B cell (primary cell): ENCODE measurements at regions not wholly inside any gene's neighbourhood (a gene's known extent, or its start where the extent isn't known, plus 50 kb on each side); places are given as distances from the start of the nearest gene placed in this dataset.

ENCODE experiments used
- ATAC-seq: fragments of 200-7000 bp; cut with Tn5 transposase; one replicate; pipeline ENCODE4 v1.10.0; 2021; ENCODE audit warnings: low read depth, mild to moderate bottlenecking, moderate number of reproducible peaks, moderate library complexity
- CTCF ChIA-PET: fragments of 350-600 bp; sonication (Branson Sonifier 250); formaldehyde crosslinking; loops from one replicate; lab custom pipeline; 2021; ENCODE audit warnings: antibody characterized with exemption, inconsistent platforms; lab: Charles Lee
- POLR2A ChIA-PET: fragments of 350-600 bp; sonication (Branson Sonifier 250); formaldehyde crosslinking; loops from one replicate; lab custom pipeline; 2021; ENCODE audit warnings: antibody characterized with exemption; lab: Charles Lee
- DNase-seq: peaks from one replicate; pipeline ENCODE4 v3.0.0; 2013
- H2AFZ ChIP-seq: 2 replicates; pipeline ENCODE4 v1.6.1; 2012; ENCODE audit warnings: mild to moderate bottlenecking, low read depth, low read length; ENCODE audit not compliant: insufficient read depth, poor library complexity, severe bottlenecking
- H3K27ac ChIP-seq, 2 donors: 1 replicate in 1 of 2; 2 replicates in 1 of 2; pipeline ENCODE4 v1.5.1; 2012 to 2013; ENCODE audit warnings: low read length in 2 of 2, mild to moderate bottlenecking in 2 of 2, moderate library complexity in 1 of 2
- H3K27me3 ChIP-seq, 4 experiments: fragments of 200-600 bp in 1 of 4; sonication (generic) in 1 of 4; replicated peaks in 1 of 4; 1 replicate in 2 of 4; 2 replicates in 2 of 4; pipeline versions ENCODE4 v1.6.1 to v1.7.0; 2013 to 2016; ENCODE audit warnings: low read length in 3 of 4, mild to moderate bottlenecking in 2 of 4, mixed read lengths in 1 of 4, moderate library complexity in 1 of 4; ENCODE audit not compliant: insufficient read depth in 4 of 4, control insufficient read depth in 3 of 4; ENCODE audit errors: control extremely low read depth in 1 of 4
- H3K36me3 ChIP-seq, 2 experiments: replicated peaks in 1 of 2; 1 replicate in 1 of 2; 2 replicates in 1 of 2; pipeline versions ENCODE4 v1.6.1 to v1.7.1; 2013; ENCODE audit warnings: low read length in 1 of 2; ENCODE audit not compliant: insufficient read depth in 2 of 2, control insufficient read depth in 1 of 2; ENCODE audit errors: control extremely low read depth in 1 of 2, extremely low read depth in 1 of 2
- H3K4me1 ChIP-seq, 2 donors: fragments of 200-600 bp in 1 of 2; sonication (generic) in 1 of 2; 1 replicate in 1 of 2; 2 replicates in 1 of 2; pipeline versions ENCODE4 v1.5.1 to v1.6.1; 2013 to 2017; ENCODE audit warnings: low read length in 2 of 2; ENCODE audit not compliant: control insufficient read depth in 2 of 2, insufficient read depth in 2 of 2
- H3K4me2 ChIP-seq: replicated peaks from 2 replicates; pipeline ENCODE3; 2012; ENCODE audit warnings: mild to moderate bottlenecking, low read depth, low read length; ENCODE audit not compliant: poor library complexity, severe bottlenecking
- H3K4me3 ChIP-seq, 5 experiments: fragments of 200-600 bp in 1 of 5; sonication (generic) in 1 of 5; 1 replicate in 3 of 5; 2 replicates in 2 of 5; pipeline versions ENCODE4 v1.5.1 to v1.7.0; 2011 to 2016; ENCODE audit warnings: low read length in 4 of 5, mild to moderate bottlenecking in 4 of 5, low read depth in 2 of 5, control low read depth in 1 of 5, moderate library complexity in 1 of 5; ENCODE audit not compliant: insufficient read depth in 1 of 5; ENCODE audit errors: control extremely low read depth in 1 of 5, extremely low read depth in 1 of 5
- H3K79me2 ChIP-seq: fragments of 200-600 bp; sonication (generic); one replicate; pipeline ENCODE4 v1.6.0; 2016; ENCODE audit warnings: low read length; ENCODE audit not compliant: control insufficient read depth, insufficient read depth
- H3K9ac ChIP-seq: fragments of 200-600 bp; sonication (generic); 2 replicates; pipeline ENCODE4 v1.6.1; 2017; ENCODE audit warnings: mild to moderate bottlenecking, low read length, moderate library complexity
- H3K9me3 ChIP-seq, 3 donors: one replicate each; pipeline versions ENCODE4 v1.6.1 to v1.7.1; 2013; ENCODE audit warnings: low read length in 2 of 3; ENCODE audit not compliant: control insufficient read depth in 2 of 3, insufficient read depth in 1 of 3; ENCODE audit errors: control extremely low read depth in 1 of 3
- H4K20me1 ChIP-seq: 2 replicates; pipeline ENCODE4 v1.6.0; 2012; ENCODE audit warnings: mild to moderate bottlenecking, low read length; ENCODE audit not compliant: insufficient read depth, control insufficient read depth, poor library complexity, severe bottlenecking
- H3K27ac Mint-ChIP-seq: one replicate; pipeline ENCODE4 v1.8.0; 2021; ENCODE audit warnings: mixed read lengths
- H3K27me3 Mint-ChIP-seq: one replicate; pipeline ENCODE4 v1.8.0; 2021; ENCODE audit warnings: mixed read lengths
- H3K4me1 Mint-ChIP-seq: one replicate; pipeline ENCODE4 v1.8.0; 2021; ENCODE audit warnings: mixed read lengths
- H3K4me3 Mint-ChIP-seq: one replicate; pipeline ENCODE4 v1.8.0; 2021; ENCODE audit warnings: mixed read lengths
- H3K9me3 Mint-ChIP-seq: one replicate; pipeline ENCODE4 v1.8.0; 2022; ENCODE audit warnings: mixed read lengths; ENCODE audit not compliant: insufficient read depth
- EZH2 ChIP-seq: IDR thresholded peaks from 2 replicates; pipeline ENCODE4 v1.6.1; 2012; ENCODE audit warnings: borderline replicate concordance, low read depth, mild to moderate bottlenecking, moderate library complexity, low read length; ENCODE audit not compliant: insufficient read depth, poor library complexity, severe bottlenecking
- WGBS: methylation state at CpG from one replicate; pipeline ENCODE4 v1.1.5; 2013; ENCODE audit warnings: missing lambda C conversion rate; ENCODE audit not compliant: insufficient coverage; 5-methylcytosine and 5-hydroxymethylcytosine counted together
- intact Hi-C: fragments of 100-400 bp; cut with micrococcal nuclease; formaldehyde crosslinking; loops from one replicate; pipeline ENCODE4 v1.10.0; 2022
- TF ChIP-seq, protein P1 (sequence below): fragments of 200-600 bp; IDR thresholded peaks from one replicate; pipeline ENCODE4 v1.8.0; 2022; ENCODE audit warnings: antibody characterized with exemption, mild to moderate bottlenecking

DNA sequence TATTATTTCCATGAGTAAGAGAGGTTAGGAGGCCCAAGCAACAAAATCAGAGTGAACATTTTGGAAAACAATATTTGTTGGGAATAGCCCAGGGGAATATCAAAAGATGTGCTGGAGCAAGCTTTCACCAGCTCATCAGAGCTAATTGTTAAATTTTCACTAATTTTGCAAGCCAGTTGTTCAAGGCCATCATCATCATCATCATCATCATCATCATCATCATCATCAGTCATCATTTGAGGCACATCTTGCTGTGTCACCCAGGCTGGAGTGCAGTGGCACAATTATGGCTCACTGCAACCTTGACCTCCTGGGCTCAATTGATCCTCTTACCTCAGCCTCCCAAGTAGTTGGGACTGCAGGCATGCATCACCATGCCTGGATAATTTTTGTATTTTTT is 350.5 kb upstream of the MEF2C start:
- H3K27ac ChIP-seq, result no peak overlapping the region
- peaks cover 0 to 9% of the 10 kb centered on the region in 2 donors for H3K4me1 ChIP-seq
- peaks cover 14% of the 10 kb centered on the region for H3K4me1 Mint-ChIP-seq
- no peaks in the 10 kb centered on the region for H3K36me3 ChIP-seq
- no peak overlapping the region for H3K4me2 ChIP-seq
- no peak for ATAC-seq
- no peak for DNase-seq
- no peaks in the 10 kb centered on the region for H3K27me3 ChIP-seq
- H3K27ac Mint-ChIP-seq, result no peak overlapping the region
- H3K79me2 ChIP-seq, result no peaks in the 10 kb centered on the region
- ChIA-PET CTCF (no interaction called here), POLR2A (no interaction called here)
- H3K9me3 ChIP-seq, result peaks cover 0 to 14% (median 7%) of the 10 kb centered on the region in 3 donors
- no peak overlapping the region for H3K4me3 Mint-ChIP-seq
- H4K20me1 ChIP-seq, result no peaks in the 10 kb centered on the region
- no peak overlapping the region for H3K9ac ChIP-seq
- no peak overlapping the region for H3K4me3 ChIP-seq
- intact Hi-C loops, result no loop called here
- H3K27me3 Mint-ChIP-seq, result no peaks in the 10 kb centered on the region
- TF ChIP-seq, protein P1, sequence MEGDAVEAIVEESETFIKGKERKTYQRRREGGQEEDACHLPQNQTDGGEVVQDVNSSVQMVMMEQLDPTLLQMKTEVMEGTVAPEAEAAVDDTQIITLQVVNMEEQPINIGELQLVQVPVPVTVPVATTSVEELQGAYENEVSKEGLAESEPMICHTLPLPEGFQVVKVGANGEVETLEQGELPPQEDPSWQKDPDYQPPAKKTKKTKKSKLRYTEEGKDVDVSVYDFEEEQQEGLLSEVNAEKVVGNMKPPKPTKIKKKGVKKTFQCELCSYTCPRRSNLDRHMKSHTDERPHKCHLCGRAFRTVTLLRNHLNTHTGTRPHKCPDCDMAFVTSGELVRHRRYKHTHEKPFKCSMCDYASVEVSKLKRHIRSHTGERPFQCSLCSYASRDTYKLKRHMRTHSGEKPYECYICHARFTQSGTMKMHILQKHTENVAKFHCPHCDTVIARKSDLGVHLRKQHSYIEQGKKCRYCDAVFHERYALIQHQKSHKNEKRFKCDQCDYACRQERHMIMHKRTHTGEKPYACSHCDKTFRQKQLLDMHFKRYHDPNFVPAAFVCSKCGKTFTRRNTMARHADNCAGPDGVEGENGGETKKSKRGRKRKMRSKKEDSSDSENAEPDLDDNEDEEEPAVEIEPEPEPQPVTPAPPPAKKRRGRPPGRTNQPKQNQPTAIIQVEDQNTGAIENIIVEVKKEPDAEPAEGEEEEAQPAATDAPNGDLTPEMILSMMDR, result no peak
- no peak for TF ChIP-seq EZH2
- H3K9me3 Mint-ChIP-seq, result no peaks in the 10 kb centered on the region
- no peak overlapping the region for H2AFZ ChIP-seq

DNA sequence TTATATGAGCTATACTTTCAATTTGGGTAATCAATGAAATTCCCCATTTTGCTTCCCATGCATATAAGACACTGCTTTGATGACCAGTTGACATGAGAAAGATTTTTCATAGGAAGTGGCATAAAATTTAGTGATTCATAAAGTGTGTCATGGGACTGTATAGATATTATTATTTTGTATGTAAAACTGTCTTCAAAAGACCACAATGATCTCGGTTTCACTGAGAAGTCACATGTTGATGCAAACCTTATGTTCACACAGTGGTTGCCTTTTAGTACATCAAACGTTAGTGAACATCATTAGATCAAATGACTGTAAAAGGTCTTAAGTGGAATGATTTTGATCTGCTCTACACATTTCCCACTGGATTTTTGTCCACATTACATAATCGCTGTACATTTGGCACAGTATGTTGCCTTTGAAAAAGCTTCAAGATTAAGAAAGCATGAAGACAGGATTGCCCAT is 349.2 kb upstream of the MEF2C start:
- Mint-ChIP-seq H3K9me3 (no peaks in the 10 kb centered on the region), H3K4me3 (peak overlapping the region; percentile 40), H3K27me3 (no peaks in the 10 kb centered on the region), H3K27ac (peak overlapping the region; percentile 54), H3K4me1 (peaks cover 14% of the 10 kb centered on the region)
- Histone ChIP-seq H3K9ac (no peak overlapping the region), H3K27me3 (no peaks in the 10 kb centered on the region), H3K36me3 (no peaks in the 10 kb centered on the region), H3K4me3 (no peak overlapping the region), H2AFZ (no peak overlapping the region), H3K4me1 (peaks cover 0 to 9% of the 10 kb centered on the region in 2 donors), H3K79me2 (no peaks in the 10 kb centered on the region), H3K27ac (no peak overlapping the region), H3K4me2 (no peak overlapping the region), H3K9me3 (peaks cover 0 to 14% (median 14%) of the 10 kb centered on the region in 3 donors), H4K20me1 (no peaks in the 10 kb centered on the region)
- WGBS, result no CpG with 5 or more reads among the region's 3 CpGs
- ChIA-PET POLR2A (no interaction called here), CTCF (interaction anchor here (1.1 kb wide), 1 partner anchor 23 kb away, joined by 3 read pairs; no protein-coding TSS in a partner anchor)
- no peak for ATAC-seq
- intact Hi-C loops, result no loop called here
- DNase-seq, result no peak
- TF ChIP-seq, protein P1, result no peak
- no peak for TF ChIP-seq EZH2
